GM23338 (cell line): ENCODE measurements at regions not wholly inside any gene's neighbourhood (a gene's known extent, or its start where the extent isn't known, plus 50 kb on each side); places are given as distances from the start of the nearest gene placed in this dataset.

Experiments
- ATAC-seq: fragments of 200-7000 bp; cut with Tn5 transposase; 3 replicates; pipeline ENCODE4 v1.9.1; 2020
- DNase-seq: peaks from one replicate; pipeline ENCODE4 v3.0.0-alpha.2; 2015; ENCODE audit warnings: low spot score
- H2AFZ ChIP-seq: fragments of 200-600 bp; sonication (generic); 2 replicates; pipeline ENCODE4 v1.8.0; 2016; ENCODE audit warnings: antibody characterized with exemption, mild to moderate bottlenecking, moderate library complexity
- H3F3A ChIP-seq: fragments of 200-600 bp; sonication (generic); replicated peaks from 2 replicates; pipeline ENCODE4 v1.8.0; 2017; ENCODE audit warnings: antibody characterized with exemption, mixed run types, low read depth
- H3K27ac ChIP-seq: fragments of 200-600 bp; sonication (generic); 2 replicates; pipeline ENCODE4 v1.6.1; 2016; ENCODE audit warnings: low read depth
- H3K27me3 ChIP-seq: fragments of 200-600 bp; sonication (generic); 2 replicates; pipeline ENCODE4 v1.8.0; 2016; ENCODE audit warnings: mild to moderate bottlenecking, mixed run types, moderate library complexity; ENCODE audit not compliant: insufficient read depth
- H3K36me3 ChIP-seq: fragments of 200-600 bp; sonication (generic); 2 replicates; pipeline ENCODE4 v1.8.0; 2016; ENCODE audit warnings: mild to moderate bottlenecking; ENCODE audit not compliant: insufficient read depth
- H3K4me1 ChIP-seq: fragments of 200-600 bp; sonication (generic); 2 replicates; pipeline ENCODE4 v1.8.0; 2016; ENCODE audit warnings: mild to moderate bottlenecking, moderate library complexity; ENCODE audit not compliant: insufficient read depth
- H3K4me2 ChIP-seq: fragments of 200-600 bp; sonication (generic); 2 replicates; pipeline ENCODE4 v1.7.1; 2017; ENCODE audit warnings: mixed run types
- H3K4me3 ChIP-seq: fragments of 200-600 bp; sonication (generic); 2 replicates; pipeline ENCODE4 v1.6.1; 2016; ENCODE audit warnings: mixed run types
- H3K79me2 ChIP-seq: fragments of 200-600 bp; sonication (generic); replicated peaks from 2 replicates; pipeline ENCODE4 v1.8.0; 2017; ENCODE audit warnings: mild to moderate bottlenecking; ENCODE audit not compliant: insufficient read depth
- H3K9me2 ChIP-seq: fragments of 200-600 bp; sonication (generic); 2 replicates; pipeline ENCODE4 v1.8.0; 2017; ENCODE audit not compliant: insufficient read depth
- H4K20me1 ChIP-seq: fragments of 200-600 bp; sonication (generic); replicated peaks from 2 replicates; pipeline ENCODE4 v1.8.0; 2017; ENCODE audit warnings: mild to moderate bottlenecking; ENCODE audit not compliant: insufficient read depth
- H3K27ac Mint-ChIP-seq: 2 replicates; pipeline ENCODE4 v1.8.0; 2020; ENCODE audit warnings: inconsistent platforms, mild to moderate bottlenecking, moderate library complexity, mixed read lengths
- H3K27me3 Mint-ChIP-seq: 3 replicates; pipeline ENCODE4 v1.8.0; 2022; ENCODE audit warnings: low read depth, mild to moderate bottlenecking, moderate library complexity, mixed read lengths, inconsistent platforms; ENCODE audit not compliant: insufficient read depth, poor library complexity
- H3K36me3 Mint-ChIP-seq: 3 replicates; pipeline ENCODE4 v1.8.0; 2021; ENCODE audit warnings: low read depth, mild to moderate bottlenecking, inconsistent platforms, moderate library complexity, mixed read lengths
- H3K4me1 Mint-ChIP-seq: 3 replicates; pipeline ENCODE4 v1.8.0; 2020; ENCODE audit warnings: mild to moderate bottlenecking, inconsistent platforms, mixed read lengths
- H3K4me3 Mint-ChIP-seq: 3 replicates; pipeline ENCODE4 v1.8.0; 2021; ENCODE audit warnings: moderate library complexity, mild to moderate bottlenecking, inconsistent platforms, mixed read lengths
- H3K9me3 Mint-ChIP-seq: 3 replicates; pipeline ENCODE4 v1.8.0; 2020; ENCODE audit warnings: moderate library complexity, mild to moderate bottlenecking, inconsistent platforms, mixed read lengths
- CREB1 ChIP-seq: fragments of 250-450 bp; sonication (Bioruptor Pico); IDR thresholded peaks from 2 replicates; pipeline ENCODE4 v1.5.0; 2020; ENCODE audit warnings: low read depth, mild to moderate bottlenecking, moderate library complexity
- EZH2 ChIP-seq: fragments of 200-600 bp; sonication (generic); IDR thresholded peaks from one replicate; pipeline ENCODE4 v1.8.0; 2017; ENCODE audit warnings: antibody characterized with exemption, mild to moderate bottlenecking, low read depth; ENCODE audit not compliant: unreplicated experiment
- EZH2phosphoT487 ChIP-seq: fragments of 200-600 bp; sonication (generic); IDR thresholded peaks from one replicate; pipeline ENCODE4 v1.8.1; 2018; ENCODE audit warnings: antibody characterized with exemption; ENCODE audit not compliant: unreplicated experiment
- JUNB ChIP-seq: IDR thresholded peaks from one replicate; pipeline ENCODE4 v1.6.1; 2016; ENCODE audit warnings: antibody characterized with exemption; ENCODE audit not compliant: unreplicated experiment
- NANOG ChIP-seq: IDR thresholded peaks from 2 replicates; pipeline ENCODE4 v1.6.1; 2016; ENCODE audit warnings: antibody characterized with exemption, borderline replicate concordance
- POLR2AphosphoS5 ChIP-seq: IDR thresholded peaks from 2 replicates; pipeline ENCODE4 v1.6.1; 2016; ENCODE audit warnings: antibody characterized with exemption, low read depth
- STAT1 ChIP-seq: IDR thresholded peaks from one replicate; pipeline ENCODE4 v1.6.1; 2016; ENCODE audit warnings: antibody characterized with exemption; ENCODE audit not compliant: unreplicated experiment
- ZNF114 ChIP-seq: fragments of 250-450 bp; sonication (Bioruptor Pico); IDR thresholded peaks from 2 replicates; pipeline ENCODE4 v1.5.0; 2020; ENCODE audit warnings: mild to moderate bottlenecking, moderate library complexity
- ZNF331 ChIP-seq: fragments of 250-450 bp; sonication (Bioruptor Pico); IDR thresholded peaks from 2 replicates; pipeline ENCODE4 v1.5.0; 2020; ENCODE audit warnings: low read depth, mild to moderate bottlenecking, moderate library complexity
- TF ChIP-seq, protein P1 (sequence below): fragments of 250-450 bp; sonication (Bioruptor Pico); IDR thresholded peaks from 2 replicates; pipeline ENCODE4 v1.5.0; 2020; ENCODE audit warnings: mild to moderate bottlenecking, moderate library complexity
- TF ChIP-seq, protein P2 (sequence below): IDR thresholded peaks from 2 replicates; pipeline ENCODE4 v1.6.1; 2016; ENCODE audit warnings: antibody characterized with exemption
- TF ChIP-seq, protein P3 (sequence below): IDR thresholded peaks from one replicate; pipeline ENCODE4 v1.6.1; 2018; ENCODE audit warnings: antibody characterized with exemption; ENCODE audit not compliant: unreplicated experiment

DNA sequence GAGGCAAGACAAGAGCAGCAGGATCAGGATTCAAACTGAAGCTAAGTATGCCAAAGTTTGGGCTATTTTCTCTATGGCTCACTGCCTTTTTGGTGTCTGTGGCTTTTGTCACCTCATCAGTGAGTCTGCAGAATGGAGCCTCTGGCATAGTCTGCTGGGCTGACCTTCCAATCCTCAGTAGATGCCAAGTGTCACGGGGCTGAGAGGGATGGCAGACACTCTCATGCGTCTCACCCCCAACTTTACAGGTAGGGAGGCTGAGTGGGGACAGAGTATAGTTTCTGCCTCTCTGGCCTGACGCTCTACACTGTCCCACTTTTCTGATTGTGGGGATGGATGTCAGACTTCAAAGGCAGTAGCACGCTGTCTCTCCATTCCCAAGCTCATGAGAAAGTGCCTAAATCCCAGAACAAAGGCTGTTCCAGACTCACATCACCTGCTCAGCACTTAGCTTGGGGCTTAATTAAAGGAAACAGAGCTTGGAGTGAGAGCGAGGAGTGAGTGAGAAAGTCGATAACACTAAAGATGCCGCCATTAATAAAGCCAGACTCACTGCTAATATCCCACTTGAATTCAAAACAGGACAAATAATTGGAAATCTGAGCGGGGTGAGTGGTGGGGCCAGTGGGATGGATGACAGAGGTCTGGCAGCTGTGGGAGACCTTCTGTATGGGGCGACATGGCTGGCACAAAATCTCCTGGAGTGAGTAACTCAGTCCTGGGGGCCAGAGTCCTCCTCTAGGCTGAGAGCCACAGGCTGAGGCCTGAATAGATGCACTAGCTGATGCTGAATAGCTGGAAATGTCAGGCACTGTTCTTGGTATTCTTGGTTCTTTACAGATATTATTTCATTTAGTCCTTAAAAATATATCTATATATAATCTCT, 78.4 kb upstream of the MRPS22 start:
- no peak overlapping the region for H2AFZ ChIP-seq
- Mint-ChIP-seq H3K36me3 (no peaks in the 10 kb centered on the region), H3K9me3 (no peaks in the 10 kb centered on the region), H3K27ac (no peak overlapping the region), H3K27me3 (peaks cover 5% of the 10 kb centered on the region), H3K4me1 (peaks cover 2% of the 10 kb centered on the region; the same call in 1 of the 3 replicates), H3K4me3 (no peak overlapping the region)
- H3K36me3 ChIP-seq, result no peaks in the 10 kb centered on the region
- H4K20me1 ChIP-seq, result no peaks in the 10 kb centered on the region
- no peak overlapping the region for H3K4me2 ChIP-seq
- no peak overlapping the region for H3K27ac ChIP-seq
- peaks cover 6% of the 10 kb centered on the region; the same call in 1 of the 2 replicates for H3K9me2 ChIP-seq
- H3K27me3 ChIP-seq, result no peaks in the 10 kb centered on the region
- no peaks in the 10 kb centered on the region for H3F3A ChIP-seq
- ATAC-seq (no peak), DNase-seq (no peak)
- TF ChIP-seq, protein P1, sequence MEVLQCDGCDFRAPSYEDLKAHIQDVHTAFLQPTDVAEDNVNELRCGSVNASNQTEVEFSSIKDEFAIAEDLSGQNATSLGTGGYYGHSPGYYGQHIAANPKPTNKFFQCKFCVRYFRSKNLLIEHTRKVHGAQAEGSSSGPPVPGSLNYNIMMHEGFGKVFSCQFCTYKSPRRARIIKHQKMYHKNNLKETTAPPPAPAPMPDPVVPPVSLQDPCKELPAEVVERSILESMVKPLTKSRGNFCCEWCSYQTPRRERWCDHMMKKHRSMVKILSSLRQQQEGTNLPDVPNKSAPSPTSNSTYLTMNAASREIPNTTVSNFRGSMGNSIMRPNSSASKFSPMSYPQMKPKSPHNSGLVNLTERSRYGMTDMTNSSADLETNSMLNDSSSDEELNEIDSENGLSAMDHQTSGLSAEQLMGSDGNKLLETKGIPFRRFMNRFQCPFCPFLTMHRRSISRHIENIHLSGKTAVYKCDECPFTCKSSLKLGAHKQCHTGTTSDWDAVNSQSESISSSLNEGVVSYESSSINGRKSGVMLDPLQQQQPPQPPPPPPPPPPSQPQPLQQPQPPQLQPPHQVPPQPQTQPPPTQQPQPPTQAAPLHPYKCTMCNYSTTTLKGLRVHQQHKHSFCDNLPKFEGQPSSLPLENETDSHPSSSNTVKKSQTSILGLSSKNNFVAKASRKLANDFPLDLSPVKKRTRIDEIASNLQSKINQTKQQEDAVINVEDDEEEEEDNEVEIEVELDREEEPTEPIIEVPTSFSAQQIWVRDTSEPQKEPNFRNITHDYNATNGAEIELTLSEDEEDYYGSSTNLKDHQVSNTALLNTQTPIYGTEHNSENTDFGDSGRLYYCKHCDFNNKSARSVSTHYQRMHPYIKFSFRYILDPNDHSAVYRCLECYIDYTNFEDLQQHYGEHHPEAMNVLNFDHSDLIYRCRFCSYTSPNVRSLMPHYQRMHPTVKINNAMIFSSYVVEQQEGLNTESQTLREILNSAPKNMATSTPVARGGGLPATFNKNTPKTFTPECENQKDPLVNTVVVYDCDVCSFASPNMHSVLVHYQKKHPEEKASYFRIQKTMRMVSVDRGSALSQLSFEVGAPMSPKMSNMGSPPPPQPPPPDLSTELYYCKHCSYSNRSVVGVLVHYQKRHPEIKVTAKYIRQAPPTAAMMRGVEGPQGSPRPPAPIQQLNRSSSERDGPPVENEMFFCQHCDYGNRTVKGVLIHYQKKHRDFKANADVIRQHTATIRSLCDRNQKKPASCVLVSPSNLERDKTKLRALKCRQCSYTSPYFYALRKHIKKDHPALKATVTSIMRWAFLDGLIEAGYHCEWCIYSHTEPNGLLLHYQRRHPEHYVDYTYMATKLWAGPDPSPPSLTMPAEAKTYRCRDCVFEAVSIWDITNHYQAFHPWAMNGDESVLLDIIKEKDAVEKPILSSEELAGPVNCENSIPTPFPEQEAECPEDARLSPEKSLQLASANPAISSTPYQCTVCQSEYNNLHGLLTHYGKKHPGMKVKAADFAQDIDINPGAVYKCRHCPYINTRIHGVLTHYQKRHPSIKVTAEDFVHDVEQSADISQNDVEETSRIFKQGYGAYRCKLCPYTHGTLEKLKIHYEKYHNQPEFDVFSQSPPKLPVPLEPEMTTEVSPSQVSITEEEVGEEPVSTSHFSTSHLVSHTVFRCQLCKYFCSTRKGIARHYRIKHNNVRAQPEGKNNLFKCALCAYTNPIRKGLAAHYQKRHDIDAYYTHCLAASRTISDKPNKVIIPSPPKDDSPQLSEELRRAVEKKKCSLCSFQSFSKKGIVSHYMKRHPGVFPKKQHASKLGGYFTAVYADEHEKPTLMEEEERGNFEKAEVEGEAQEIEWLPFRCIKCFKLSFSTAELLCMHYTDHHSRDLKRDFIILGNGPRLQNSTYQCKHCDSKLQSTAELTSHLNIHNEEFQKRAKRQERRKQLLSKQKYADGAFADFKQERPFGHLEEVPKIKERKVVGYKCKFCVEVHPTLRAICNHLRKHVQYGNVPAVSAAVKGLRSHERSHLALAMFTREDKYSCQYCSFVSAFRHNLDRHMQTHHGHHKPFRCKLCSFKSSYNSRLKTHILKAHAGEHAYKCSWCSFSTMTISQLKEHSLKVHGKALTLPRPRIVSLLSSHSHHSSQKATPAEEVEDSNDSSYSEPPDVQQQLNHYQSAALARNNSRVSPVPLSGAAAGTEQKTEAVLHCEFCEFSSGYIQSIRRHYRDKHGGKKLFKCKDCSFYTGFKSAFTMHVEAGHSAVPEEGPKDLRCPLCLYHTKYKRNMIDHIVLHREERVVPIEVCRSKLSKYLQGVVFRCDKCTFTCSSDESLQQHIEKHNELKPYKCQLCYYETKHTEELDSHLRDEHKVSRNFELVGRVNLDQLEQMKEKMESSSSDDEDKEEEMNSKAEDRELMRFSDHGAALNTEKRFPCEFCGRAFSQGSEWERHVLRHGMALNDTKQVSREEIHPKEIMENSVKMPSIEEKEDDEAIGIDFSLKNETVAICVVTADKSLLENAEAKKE (CRISPR knock-in tag), result no peak
- no peak for TF ChIP-seq ZNF331 (CRISPR knock-in tag)
- TF ChIP-seq EZH2phosphoT487, result no peak
- no peak for TF ChIP-seq STAT1
- no peak for TF ChIP-seq JUNB
- no peak for TF ChIP-seq POLR2AphosphoS5
- no peak for TF ChIP-seq EZH2
- no peak for TF ChIP-seq NANOG
- TF ChIP-seq, protein P2, sequence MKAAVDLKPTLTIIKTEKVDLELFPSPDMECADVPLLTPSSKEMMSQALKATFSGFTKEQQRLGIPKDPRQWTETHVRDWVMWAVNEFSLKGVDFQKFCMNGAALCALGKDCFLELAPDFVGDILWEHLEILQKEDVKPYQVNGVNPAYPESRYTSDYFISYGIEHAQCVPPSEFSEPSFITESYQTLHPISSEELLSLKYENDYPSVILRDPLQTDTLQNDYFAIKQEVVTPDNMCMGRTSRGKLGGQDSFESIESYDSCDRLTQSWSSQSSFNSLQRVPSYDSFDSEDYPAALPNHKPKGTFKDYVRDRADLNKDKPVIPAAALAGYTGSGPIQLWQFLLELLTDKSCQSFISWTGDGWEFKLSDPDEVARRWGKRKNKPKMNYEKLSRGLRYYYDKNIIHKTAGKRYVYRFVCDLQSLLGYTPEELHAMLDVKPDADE, result no peak
- TF ChIP-seq CREB1, result no peak
- no peak for TF ChIP-seq ZNF114 (CRISPR knock-in tag)
- TF ChIP-seq, protein P3, sequence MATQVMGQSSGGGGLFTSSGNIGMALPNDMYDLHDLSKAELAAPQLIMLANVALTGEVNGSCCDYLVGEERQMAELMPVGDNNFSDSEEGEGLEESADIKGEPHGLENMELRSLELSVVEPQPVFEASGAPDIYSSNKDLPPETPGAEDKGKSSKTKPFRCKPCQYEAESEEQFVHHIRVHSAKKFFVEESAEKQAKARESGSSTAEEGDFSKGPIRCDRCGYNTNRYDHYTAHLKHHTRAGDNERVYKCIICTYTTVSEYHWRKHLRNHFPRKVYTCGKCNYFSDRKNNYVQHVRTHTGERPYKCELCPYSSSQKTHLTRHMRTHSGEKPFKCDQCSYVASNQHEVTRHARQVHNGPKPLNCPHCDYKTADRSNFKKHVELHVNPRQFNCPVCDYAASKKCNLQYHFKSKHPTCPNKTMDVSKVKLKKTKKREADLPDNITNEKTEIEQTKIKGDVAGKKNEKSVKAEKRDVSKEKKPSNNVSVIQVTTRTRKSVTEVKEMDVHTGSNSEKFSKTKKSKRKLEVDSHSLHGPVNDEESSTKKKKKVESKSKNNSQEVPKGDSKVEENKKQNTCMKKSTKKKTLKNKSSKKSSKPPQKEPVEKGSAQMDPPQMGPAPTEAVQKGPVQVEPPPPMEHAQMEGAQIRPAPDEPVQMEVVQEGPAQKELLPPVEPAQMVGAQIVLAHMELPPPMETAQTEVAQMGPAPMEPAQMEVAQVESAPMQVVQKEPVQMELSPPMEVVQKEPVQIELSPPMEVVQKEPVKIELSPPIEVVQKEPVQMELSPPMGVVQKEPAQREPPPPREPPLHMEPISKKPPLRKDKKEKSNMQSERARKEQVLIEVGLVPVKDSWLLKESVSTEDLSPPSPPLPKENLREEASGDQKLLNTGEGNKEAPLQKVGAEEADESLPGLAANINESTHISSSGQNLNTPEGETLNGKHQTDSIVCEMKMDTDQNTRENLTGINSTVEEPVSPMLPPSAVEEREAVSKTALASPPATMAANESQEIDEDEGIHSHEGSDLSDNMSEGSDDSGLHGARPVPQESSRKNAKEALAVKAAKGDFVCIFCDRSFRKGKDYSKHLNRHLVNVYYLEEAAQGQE, result no peak
- no peak overlapping the region for H3K4me3 ChIP-seq
- H3K79me2 ChIP-seq, result no peaks in the 10 kb centered on the region
- no peaks in the 10 kb centered on the region for H3K4me1 ChIP-seq
